GM18505 (cell line): ENCODE measurements at regions not wholly inside any gene's neighbourhood (a gene's known extent, or its start where the extent isn't known, plus 50 kb on each side); places are given as distances from the start of the nearest gene placed in this dataset.

ENCODE experiments used
- ATAC-seq: cut with Tn5 transposase; IDR thresholded peaks from one replicate; pipeline ENCODE4 v1.9.1; 2021; ENCODE audit not compliant: unreplicated experiment
- POLR2A ChIP-seq: IDR thresholded peaks from 4 replicates; pipeline ENCODE4 v1.6.1; 2011; ENCODE audit warnings: borderline replicate concordance; ENCODE audit not compliant: insufficient read depth, insufficient read length; ENCODE audit errors: extremely low read depth

- no peak for TF ChIP-seq POLR2A
- peak; percentile 73 for ATAC-seq
Measured at GRCh38 chr3:113079218-113079961, 88.6 kb downstream of the GTPBP8 start.

GRCh38 chr3:113084777-113085176 is 94.0 kb downstream of the GTPBP8 start:
- TF ChIP-seq POLR2A, result no peak
- no peak for ATAC-seq

- no peak for TF ChIP-seq POLR2A
Measured at GRCh38 chr3:113086560-113087461, 96.0 kb downstream of the GTPBP8 start.

GRCh38 chr3:113088616-113089015 is 97.8 kb downstream of the GTPBP8 start:
- no peak for TF ChIP-seq POLR2A
- ATAC-seq, result no peak

More at GRCh38 chr3:113086560-113087461, 96.0 kb downstream of the GTPBP8 start:
- ATAC-seq, result no peak

- no peak for ATAC-seq
Measured at GRCh38 chr3:113091417-113091816, 100.6 kb downstream of the GTPBP8 start.

GRCh38 chr3:113092746-113093145 is 102.0 kb downstream of the GTPBP8 start:
- TF ChIP-seq POLR2A, result no peak
- no peak for ATAC-seq

More at GRCh38 chr3:113091417-113091816, 100.6 kb downstream of the GTPBP8 start:
- no peak for TF ChIP-seq POLR2A

DNA sequence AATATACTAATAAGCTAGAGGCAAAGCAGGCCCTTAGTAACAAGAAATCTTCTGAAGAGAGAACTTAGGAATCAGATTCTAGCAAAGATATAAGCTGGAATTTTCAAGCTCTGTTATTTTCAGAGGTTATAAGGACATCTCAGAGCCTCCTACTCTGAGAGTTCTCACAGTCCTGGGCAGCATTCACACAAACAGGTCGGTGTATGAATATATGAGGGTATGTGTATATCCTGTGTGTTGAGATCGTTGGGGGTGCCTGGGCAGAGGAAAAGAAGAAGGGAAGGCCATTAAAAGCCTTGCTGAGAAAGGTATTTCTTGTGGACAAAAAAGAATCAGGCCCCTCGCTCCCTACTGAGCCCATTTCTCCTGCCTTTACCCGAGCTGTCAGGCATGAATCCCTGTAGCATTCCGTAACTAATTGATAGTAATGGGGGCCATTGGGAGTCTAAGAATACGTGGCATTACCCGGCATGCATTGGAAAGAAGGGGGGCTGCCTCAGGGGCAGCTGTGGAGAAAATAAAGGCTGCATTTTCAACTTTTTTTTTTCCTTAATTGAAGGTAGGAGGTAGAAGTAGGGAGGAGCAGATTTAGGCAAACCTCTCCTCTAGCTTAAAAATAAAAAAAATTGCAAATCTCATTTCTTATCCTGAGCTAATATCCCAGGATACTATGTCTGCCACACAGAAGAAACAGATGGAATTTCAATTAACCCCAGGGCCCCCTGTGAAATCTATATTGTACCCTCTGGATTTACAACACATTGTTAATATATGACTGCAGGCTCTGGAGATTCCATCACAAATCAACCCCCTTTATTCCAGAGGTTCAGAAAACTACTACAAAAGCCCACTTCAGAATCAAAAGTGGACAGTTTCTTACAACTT is 103.8 kb downstream of the GTPBP8 start:
- TF ChIP-seq POLR2A, result no peak
- ATAC-seq, result no peak

DNA sequence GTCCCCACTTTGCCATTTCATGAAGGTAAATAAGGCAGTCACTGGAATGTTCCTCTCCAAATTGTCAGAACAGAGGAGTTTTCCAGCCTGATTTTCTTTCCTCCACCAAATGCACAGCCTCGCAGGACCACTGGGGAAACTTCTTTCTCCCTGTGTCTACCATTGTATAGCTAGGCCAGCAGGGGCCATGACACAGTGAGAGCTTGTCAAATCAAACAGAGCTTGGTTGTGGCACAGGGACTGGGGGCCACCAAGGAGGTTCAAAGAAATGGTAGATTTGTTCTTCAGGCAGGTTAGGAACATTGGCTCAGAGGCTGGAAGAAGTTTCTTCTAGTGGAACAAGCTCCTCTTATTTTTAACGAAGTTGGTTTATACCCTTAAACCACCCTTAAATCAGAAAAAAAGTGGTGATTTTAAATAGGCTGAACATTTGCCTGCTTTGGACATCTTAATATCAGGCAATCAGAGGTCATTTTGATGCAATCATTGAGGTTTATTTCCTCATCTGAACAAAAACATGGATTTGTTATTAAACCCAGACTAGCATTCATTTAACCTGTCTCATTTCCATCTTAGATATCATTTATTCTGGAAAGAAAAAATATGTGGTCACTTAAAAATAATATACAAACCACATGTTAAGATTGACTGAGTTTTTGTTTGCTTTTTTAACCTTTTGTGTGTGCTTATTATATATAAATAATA is 105.6 kb downstream of the GTPBP8 start:
- no peak for ATAC-seq
- no peak for TF ChIP-seq POLR2A

DNA sequence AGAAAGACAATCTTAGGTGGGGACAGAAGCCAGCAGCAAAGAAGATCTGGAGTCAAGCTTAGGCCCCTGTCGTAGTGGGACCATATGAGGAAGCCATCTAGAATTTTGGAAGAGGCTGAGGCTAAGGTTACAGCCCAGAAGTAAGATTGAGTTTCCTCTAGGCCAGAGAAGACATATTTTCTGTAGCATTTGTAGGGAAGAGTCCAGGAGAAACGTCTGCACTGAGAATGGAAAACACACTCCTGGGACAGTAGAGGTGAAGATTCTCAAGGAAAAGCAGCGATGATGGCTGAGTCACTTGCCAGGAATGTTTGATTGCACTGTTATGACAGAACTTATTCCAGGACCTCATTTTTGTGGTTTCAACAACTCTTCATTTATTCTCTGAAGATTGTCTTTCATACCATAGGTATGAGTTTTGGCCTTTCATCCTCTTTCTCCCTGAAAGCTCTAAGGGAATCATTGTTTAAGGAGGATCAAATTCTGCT is 107.2 kb downstream of the GTPBP8 start:
- no peak for ATAC-seq
- TF ChIP-seq POLR2A, result no peak

GRCh38 chr3:113100063-113100462 is 109.3 kb downstream of the GTPBP8 start:
- no peak for TF ChIP-seq POLR2A
- ATAC-seq, result no peak

- no peak for TF ChIP-seq POLR2A
- ATAC-seq, result no peak
Measured at GRCh38 chr3:113103588-113103987, 107.8 kb upstream of the BOC start.
